Mammary epithelial cell (primary cell): ENCODE measurements at regions not wholly inside any gene's neighbourhood (a gene's known extent, or its start where the extent isn't known, plus 50 kb on each side); places are given as distances from the start of the nearest gene placed in this dataset.

Experiments used
- CTCF ChIP-seq, 2 donors: IDR thresholded peaks in 1 of 2; conservative IDR thresholded peaks in 1 of 2; 2 replicates each; pipeline ENCODE4 v1.5.1; 2011 to 2012; ENCODE audit warnings: inconsistent platforms in 2 of 2, low read length in 2 of 2, mild to moderate bottlenecking in 2 of 2, control low read depth in 1 of 2, low read depth in 1 of 2; ENCODE audit not compliant: insufficient read depth in 1 of 2; ENCODE audit errors: extremely low read depth in 1 of 2
- EZH2 ChIP-seq: IDR thresholded peaks from 2 replicates; pipeline ENCODE4 v1.6.1; 2012; ENCODE audit warnings: low read length, inconsistent platforms, borderline replicate concordance

GRCh38 chr6:5923840-5924239 lies 82.9 kb downstream of the NRN1 start:
- no peak for TF ChIP-seq EZH2
- TF ChIP-seq CTCF (conservative IDR thresholded peaks at IDR 0.05 in 1 of 2, IDR thresholded peaks at IDR 0.05 in 1 of 2; ENCODE audit: extremely low read depth in 1 of 2, insufficient read depth in 1 of 2, low read depth in 1 of 2, low read length in 2 of 2) = no peak
